ENCODE measurements at regions not wholly inside any gene's neighbourhood (a gene's known extent, or its start where the extent isn't known, plus 50 kb on each side); places are given as distances from the start of the nearest gene placed in this dataset.

DNA sequence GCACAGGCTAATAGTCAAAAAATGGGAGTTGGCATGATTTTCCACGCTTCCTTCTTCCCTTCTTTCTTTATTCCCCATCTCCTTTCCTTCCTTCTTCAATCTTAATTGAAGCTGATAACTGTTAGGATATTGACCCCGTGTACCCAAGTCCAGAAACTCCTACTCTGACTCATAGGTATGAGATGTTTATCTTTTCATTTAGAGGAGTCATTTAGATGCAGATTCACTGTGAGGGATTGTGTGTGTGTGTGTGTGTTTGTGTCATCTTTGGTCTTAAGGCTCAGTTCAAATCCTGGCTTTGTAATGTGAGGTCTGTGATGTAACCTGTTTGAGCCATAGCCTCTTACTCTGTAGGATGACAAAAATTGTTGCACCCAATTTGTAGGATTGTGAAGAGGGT lies 332.0 kb upstream of the MAF start:
- no peaks in the 10 kb centered on the region for H3K27me3 Mint-ChIP-seq (ENCODE audit: low read depth)
- no CpG with 5 or more reads among the region's 2 CpGs for WGBS (ENCODE audit: extremely low coverage, insufficient read length, low lambda C conversion rate)

More for the DNA sequence above, 332.0 kb upstream of the MAF start:
- Histone ChIP-seq H2BK20ac (ENCODE audit: low read depth, low read length, poor library complexity, severe bottlenecking) (no peak overlapping the region), H3K4me1 (ENCODE audit: insufficient read depth, low read length) (no peaks in the 10 kb centered on the region; the same call in 1 of the 2 replicates), H2AK5ac (ENCODE audit: insufficient read length, low read length) (no peak overlapping the region), H3K4ac (ENCODE audit: low read depth, low read length) (no peak overlapping the region), H3K9me3 (ENCODE audit: control insufficient read depth, low read depth, low read length) (no peaks in the 10 kb centered on the region), H3K79me2 (ENCODE audit: insufficient read depth, low read length) (no peaks in the 10 kb centered on the region), H2BK12ac (ENCODE audit: insufficient read length, low read depth, low read length) (no peak overlapping the region), H3K4me2 (ENCODE audit: insufficient read depth, insufficient read length, low read length) (no peak overlapping the region), H3K14ac (ENCODE audit: insufficient read depth, low read length) (no peak overlapping the region), H3K23ac (ENCODE audit: insufficient read length, low read depth, low read length) (no peak overlapping the region), H3K27me3 (ENCODE audit: insufficient read depth, low read length) (no peaks in the 10 kb centered on the region), H2BK120ac (ENCODE audit: low read depth, low read length, poor library complexity, severe bottlenecking) (no peak overlapping the region), H2BK15ac (ENCODE audit: low read depth, low read length) (no peak overlapping the region), H4K91ac (ENCODE audit: insufficient read length, low read depth, low read length) (no peak overlapping the region), H4K5ac (ENCODE audit: insufficient read length, low read depth, low read length) (no peak overlapping the region), H3K18ac (ENCODE audit: insufficient read length, low read depth, low read length) (no peak overlapping the region), H3T11ph (ENCODE audit: low read length) (no peak overlapping the region), H2BK5ac (ENCODE audit: insufficient read length, low read length) (no peak overlapping the region), H4K20me1 (ENCODE audit: control insufficient read depth, insufficient read depth, insufficient read length) (no peaks in the 10 kb centered on the region), H3K23me2 (ENCODE audit: insufficient read length, low read depth, low read length, poor library complexity, severe bottlenecking) (no peaks in the 10 kb centered on the region), H4K8ac (replicated peaks; ENCODE audit: insufficient read length, low read depth, low read length) (no peak overlapping the region), H3K9ac (ENCODE audit: extremely low read depth, insufficient read length, low read length) (no peak overlapping the region), H3K79me1 (ENCODE audit: insufficient read depth, low read depth, low read length, poor library complexity, severe bottlenecking) (no peaks in the 10 kb centered on the region), H3K56ac (ENCODE audit: insufficient read length, low read depth, low read length) (no peak overlapping the region), H3K27ac (ENCODE audit: insufficient read length, low read depth, low read length) (no peak overlapping the region), H2AFZ (ENCODE audit: low read length) (no peak overlapping the region)
- Mint-ChIP-seq H3K36me3 (ENCODE audit: insufficient read depth in 1 of 3, low read depth in 3 of 3) (no peaks in the 10 kb centered on the region), H3K9me3 (no peaks in the 10 kb centered on the region), H3K27ac (no peak overlapping the region), H3K4me1 (no peaks in the 10 kb centered on the region), H3K4me3 (no peak overlapping the region)
- TF ChIP-seq, protein P1, sequence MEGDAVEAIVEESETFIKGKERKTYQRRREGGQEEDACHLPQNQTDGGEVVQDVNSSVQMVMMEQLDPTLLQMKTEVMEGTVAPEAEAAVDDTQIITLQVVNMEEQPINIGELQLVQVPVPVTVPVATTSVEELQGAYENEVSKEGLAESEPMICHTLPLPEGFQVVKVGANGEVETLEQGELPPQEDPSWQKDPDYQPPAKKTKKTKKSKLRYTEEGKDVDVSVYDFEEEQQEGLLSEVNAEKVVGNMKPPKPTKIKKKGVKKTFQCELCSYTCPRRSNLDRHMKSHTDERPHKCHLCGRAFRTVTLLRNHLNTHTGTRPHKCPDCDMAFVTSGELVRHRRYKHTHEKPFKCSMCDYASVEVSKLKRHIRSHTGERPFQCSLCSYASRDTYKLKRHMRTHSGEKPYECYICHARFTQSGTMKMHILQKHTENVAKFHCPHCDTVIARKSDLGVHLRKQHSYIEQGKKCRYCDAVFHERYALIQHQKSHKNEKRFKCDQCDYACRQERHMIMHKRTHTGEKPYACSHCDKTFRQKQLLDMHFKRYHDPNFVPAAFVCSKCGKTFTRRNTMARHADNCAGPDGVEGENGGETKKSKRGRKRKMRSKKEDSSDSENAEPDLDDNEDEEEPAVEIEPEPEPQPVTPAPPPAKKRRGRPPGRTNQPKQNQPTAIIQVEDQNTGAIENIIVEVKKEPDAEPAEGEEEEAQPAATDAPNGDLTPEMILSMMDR (conservative IDR thresholded peaks at IDR 0.05), result no peak
- DNase-seq, result no peak

All from H9 (cell line).